ENCODE measurements at regions not wholly inside any gene's neighbourhood (a gene's known extent, or its start where the extent isn't known, plus 50 kb on each side); places are given as distances from the start of the nearest gene placed in this dataset.

GRCh38 chr3:181915551-181915950 lies 203.8 kb downstream of the SOX2 start:
- Histone ChIP-seq H2BK15ac (ENCODE audit: low read depth, low read length) (no peak overlapping the region), H3K9me1 (ENCODE audit: insufficient read depth, low read length) (no peaks in the 10 kb centered on the region), H4K20me1 (ENCODE audit: insufficient read depth, low read length) (no peaks in the 10 kb centered on the region), H3K4me3 (ENCODE audit: insufficient read depth, low read depth, low read length) (no peak overlapping the region), H2BK5ac (ENCODE audit: low read depth, low read length, poor library complexity, severe bottlenecking) (no peak overlapping the region), H3K27ac (ENCODE audit: insufficient read depth, low read length) (no peak overlapping the region), H2AK5ac (ENCODE audit: low read depth, low read length) (no peak overlapping the region), H3K9ac (ENCODE audit: low read depth, low read length) (no peak overlapping the region), H4K8ac (ENCODE audit: low read depth in 2 of 2, low read length in 2 of 2) (no peak overlapping the region), H3K4ac (ENCODE audit: low read depth, low read length) (no peak overlapping the region), H3K23ac (ENCODE audit: low read depth, low read length) (no peak overlapping the region), H3K4me1 (ENCODE audit: control insufficient read depth, insufficient read depth, low read length) (no peaks in the 10 kb centered on the region), H3K36me3 (ENCODE audit: control insufficient read depth, insufficient read depth, low read length) (no peaks in the 10 kb centered on the region), H2BK120ac (ENCODE audit: low read depth, low read length) (no peak overlapping the region), H3K27me3 (ENCODE audit: control insufficient read depth, insufficient read depth, low read length) (no peaks in the 10 kb centered on the region), H3K4me2 (ENCODE audit: low read depth, low read length) (no peak overlapping the region), H2AFZ (replicated peaks; ENCODE audit: low read length, poor library complexity) (no peak overlapping the region), H3K79me1 (ENCODE audit: low read depth in 1 of 2, low read length in 2 of 2) (no peaks in the 10 kb centered on the region), H2BK20ac (ENCODE audit: low read depth, low read length) (no peak overlapping the region), H3K9me3 (ENCODE audit: control insufficient read depth, insufficient read depth, low read length) (peaks cover 7% of the 10 kb centered on the region; the same call in 1 of the 2 replicates), H4K91ac (ENCODE audit: insufficient read depth, low read depth, low read length) (no peak overlapping the region), H3K56ac (ENCODE audit: extremely low read depth, insufficient read depth, low read length) (no peak overlapping the region), H3K18ac (ENCODE audit: low read depth, low read length) (no peak overlapping the region), H2AK9ac (replicated peaks; ENCODE audit: low read depth, low read length, poor library complexity) (no peak overlapping the region), H3K14ac (replicated peaks; ENCODE audit: low read depth, low read length) (no peak overlapping the region), H4K5ac (ENCODE audit: low read depth, low read length) (no peak overlapping the region)
- ATAC-seq (ENCODE audit: low read depth) (no peak), DNase-seq (no peak)
- in situ Hi-C loops (cut with MboI; ENCODE audit: low sequenced_read_pairs), result no loop called here
- WGBS, 2 experiments (ENCODE audit: extremely low coverage in 2 of 2, insufficient read length in 1 of 2), result no CpG with 5 or more reads among the region's 6 CpGs
- POLR2A ChIA-PET (ENCODE audit: unreplicated experiment), result no interaction called here
- intact Hi-C loops (cut with micrococcal nuclease), result no loop called here
- TF ChIP-seq SMC3 (IDR thresholded peaks at IDR 0.05; ENCODE audit: low read depth, low read length) (no peak), RCOR1 (IDR thresholded peaks at IDR 0.05; ENCODE audit: insufficient replicate concordance, low read length) (no peak), RAD21 (IDR thresholded peaks at IDR 0.05; ENCODE audit: low read length) (no peak), MAFK (IDR thresholded peaks at IDR 0.05; ENCODE audit: low read depth, low read length) (no peak), MAZ (IDR thresholded peaks at IDR 0.05; ENCODE audit: borderline replicate concordance, low read depth, low read length) (no peak), CTCF (conservative IDR thresholded peaks at IDR 0.05; ENCODE audit: low read depth, low read length) (no peak), POLR2A (IDR thresholded peaks at IDR 0.05; ENCODE audit: low read depth, low read length) (no peak), MXI1 (IDR thresholded peaks at IDR 0.05; ENCODE audit: borderline replicate concordance, low read depth, low read length) (no peak), BHLHE40 (IDR thresholded peaks at IDR 0.05; ENCODE audit: low read depth, low read length) (no peak)
- TF ChIP-seq, protein P1, sequence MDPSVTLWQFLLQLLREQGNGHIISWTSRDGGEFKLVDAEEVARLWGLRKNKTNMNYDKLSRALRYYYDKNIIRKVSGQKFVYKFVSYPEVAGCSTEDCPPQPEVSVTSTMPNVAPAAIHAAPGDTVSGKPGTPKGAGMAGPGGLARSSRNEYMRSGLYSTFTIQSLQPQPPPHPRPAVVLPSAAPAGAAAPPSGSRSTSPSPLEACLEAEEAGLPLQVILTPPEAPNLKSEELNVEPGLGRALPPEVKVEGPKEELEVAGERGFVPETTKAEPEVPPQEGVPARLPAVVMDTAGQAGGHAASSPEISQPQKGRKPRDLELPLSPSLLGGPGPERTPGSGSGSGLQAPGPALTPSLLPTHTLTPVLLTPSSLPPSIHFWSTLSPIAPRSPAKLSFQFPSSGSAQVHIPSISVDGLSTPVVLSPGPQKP (IDR thresholded peaks at IDR 0.05; ENCODE audit: borderline replicate concordance, low read depth, low read length), result no peak
- dilution Hi-C loops (cut with HindIII; ENCODE audit: low sequenced_read_pairs, unreplicated experiment), result no loop called here
- BruUV-seq (replicated peaks), result no TSS peak
- CTCF ChIA-PET, result no interaction called here
